ENCODE measurements at regions not wholly inside any gene's neighbourhood (a gene's known extent, or its start where the extent isn't known, plus 50 kb on each side); places are given as distances from the start of the nearest gene placed in this dataset.

- no peak for DNase-seq (ENCODE audit: low read depth in 1 of 2, low spot score in 1 of 2)
- Histone ChIP-seq H3K4me2 (no peak overlapping the region), H3K27ac (no peak overlapping the region), H3K4me3 (no peak overlapping the region), H3K4me1 (peaks cover 3% of the 10 kb centered on the region; the same call in 1 of the 3 replicates), H3K9me3 (no peaks in the 10 kb centered on the region)
- TF ChIP-seq TFCP2L1 (CRISPR knock-in tag; IDR thresholded peaks at IDR 0.05) (no peak), FOSL2 (IDR thresholded peaks at IDR 0.05) (no peak), FOSL2 (CRISPR knock-in tag; IDR thresholded peaks at IDR 0.05) (no peak), MAX (IDR thresholded peaks at IDR 0.05) (no peak), HES2 (IDR thresholded peaks at IDR 0.05) (no peak), RAD21 (conservative IDR thresholded peaks at IDR 0.05 in 1 of 2, IDR thresholded peaks at IDR 0.05 in 1 of 2) (no peak), BHLHE40 (IDR thresholded peaks at IDR 0.05; ENCODE audit: low read depth, low read length) (no peak), PHF8 (IDR thresholded peaks at IDR 0.05; ENCODE audit: borderline replicate concordance, low read depth) (no peak), ZNF302 (CRISPR knock-in tag; IDR thresholded peaks at IDR 0.05) (no peak), MAZ (IDR thresholded peaks at IDR 0.05; ENCODE audit: borderline replicate concordance, low read depth, low read length) (no peak), REST (IDR thresholded peaks at IDR 0.05) (no peak), RARB (CRISPR knock-in tag; IDR thresholded peaks at IDR 0.05) (no peak), JUN (IDR thresholded peaks at IDR 0.05) (no peak)
- FAIRE-seq = no peak
- CTCF ChIA-PET = no interaction called here
- POLR2A ChIA-PET = no interaction called here
- ATAC-seq = no peak
These were observed 663.2 kb downstream of the TLR4 start for GRCh38 chr9:118367383-118367782.

- TF ChIP-seq ZFP36 (IDR thresholded peaks at IDR 0.05; ENCODE audit: borderline replicate concordance, partially characterized antibody) (no peak), USF2 (IDR thresholded peaks at IDR 0.05) (no peak), KDM5A (IDR thresholded peaks at IDR 0.05) (no peak), ESRRA (IDR thresholded peaks at IDR 0.05; ENCODE audit: borderline replicate concordance, low read length) (no peak), BCL3 (IDR thresholded peaks at IDR 0.05) (no peak), NPAS2 (CRISPR knock-in tag; IDR thresholded peaks at IDR 0.05; ENCODE audit: borderline replicate concordance) (no peak)
- ChIA-PET POLR2A (no interaction called here), CTCF (no interaction called here)
- 69% methylated on average over 3 of the region's 3 CpGs for WGBS (ENCODE audit: missing lambda C conversion rate)
- no peak overlapping the region for H3K27ac ChIP-seq
- no peak overlapping the region for H3K4me3 ChIP-seq
- H3K4me1 ChIP-seq = no peaks in the 10 kb centered on the region
- FAIRE-seq (no peak), DNase-seq (ENCODE audit: low read depth in 1 of 2, low spot score in 1 of 2) (no peak), ATAC-seq (no peak)
- H3K9me3 ChIP-seq = no peaks in the 10 kb centered on the region
- H3K4me2 ChIP-seq = no peak overlapping the region
These were observed 680.4 kb downstream of the TLR4 start for GRCh38 chr9:118384531-118385100.

Measured in A549 (cell line).